A549 (cell line): ENCODE measurements at regions not wholly inside any gene's neighbourhood (a gene's known extent, or its start where the extent isn't known, plus 50 kb on each side); places are given as distances from the start of the nearest gene placed in this dataset.

Source experiments
- ATAC-seq, 2 experiments: fragments of 200-7000 bp in 1 of 2; fragments of >200 bp in 1 of 2; cut with Nextera tagmentation in 1 of 2; cut with Tn5 transposase in 1 of 2; 3 replicates each; pipeline versions ENCODE4 v1.8.0 to v1.9.1; 2018 to 2020; ENCODE audit warnings: mild to moderate bottlenecking in 1 of 2, moderate library complexity in 1 of 2
- CTCF ChIA-PET: fragments of 300-600 bp; sonication (Branson Sonifier 250); formaldehyde crosslinking; extraction: SDS; loops from one replicate; lab custom pipeline; 2021; ENCODE audit warnings: antibody characterized with exemption, inconsistent platforms; lab: Yijun Ruan, JAX
- POLR2A ChIA-PET: fragments of 350-600 bp; formaldehyde crosslinking; extraction: SDS; loops from one replicate; lab custom pipeline; 2021; ENCODE audit warnings: antibody characterized with exemption, inconsistent platforms; lab: Yijun Ruan, JAX
- DNase-seq, 2 experiments: peaks; one replicate each; pipeline versions ENCODE4 v3.0.0 to v3.0.0-alpha.2; 2011 to 2016; ENCODE audit warnings: low read depth in 1 of 2, low spot score in 1 of 2
- FAIRE-seq: peaks from 2 replicates; lab custom pipeline; 2011; peaks lifted over from hg19 to GRCh38; lab: Jason Lieb, UNC
- H3K27ac ChIP-seq, 2 experiments: fragments of >200 bp; sonication (Bioruptor Twin); formaldehyde crosslinking; 3 replicates each; pipeline ENCODE4 v1.5.1; 2016 to 2017
- H3K4me1 ChIP-seq: fragments of >200 bp; sonication (Bioruptor Twin); formaldehyde crosslinking; 3 replicates; pipeline ENCODE4 v1.6.1; 2016
- H3K4me2 ChIP-seq: fragments of >200 bp; sonication (Bioruptor Twin); formaldehyde crosslinking; 3 replicates; pipeline ENCODE4 v1.6.1; 2016
- H3K4me3 ChIP-seq: fragments of >200 bp; sonication (Bioruptor Twin); formaldehyde crosslinking; 3 replicates; pipeline ENCODE4 v1.5.1; 2016
- H3K9me3 ChIP-seq: fragments of >200 bp; sonication (Bioruptor Twin); formaldehyde crosslinking; 3 replicates; pipeline ENCODE4 v1.6.1; 2016
- CBX2 ChIP-seq: fragments of 200-600 bp; sonication (generic); IDR thresholded peaks from 2 replicates; pipeline ENCODE4 v1.6.1; 2016; ENCODE audit warnings: low read depth, mild to moderate bottlenecking, borderline replicate concordance
- CBX8 ChIP-seq: fragments of 200-600 bp; sonication (generic); IDR thresholded peaks from 2 replicates; pipeline ENCODE4 v1.6.1; 2016
- EHF ChIP-seq: fragments of 250-450 bp; sonication (Bioruptor Pico); IDR thresholded peaks from 2 replicates; pipeline ENCODE4 v1.5.0; 2020; ENCODE audit warnings: mild to moderate bottlenecking
- ESRRA ChIP-seq: fragments of 150-350 bp; IDR thresholded peaks from 2 replicates; pipeline ENCODE4 v1.6.1; 2014; ENCODE audit warnings: mild to moderate bottlenecking, low read length, borderline replicate concordance
- HDAC2 ChIP-seq: fragments of 200-600 bp; sonication (generic); IDR thresholded peaks from 2 replicates; pipeline ENCODE4 v1.6.1; 2016
- HOXB13 ChIP-seq: fragments of 250-450 bp; sonication (Bioruptor Pico); IDR thresholded peaks from 2 replicates; pipeline ENCODE4 v1.5.0; 2020; ENCODE audit warnings: low read depth, mild to moderate bottlenecking, moderate library complexity
- JUN ChIP-seq, 2 experiments: fragments of >200 bp; sonication (Bioruptor Twin); formaldehyde crosslinking; IDR thresholded peaks; 2 replicates in 1 of 2; 3 replicates in 1 of 2; pipeline ENCODE4 v1.6.1; 2016 to 2017
- JUNB ChIP-seq: fragments of >200 bp; sonication (Bioruptor Twin); formaldehyde crosslinking; IDR thresholded peaks from 2 replicates; pipeline ENCODE4 v1.6.1; 2016
- KDM1A ChIP-seq: fragments of 200-600 bp; sonication (generic); IDR thresholded peaks from 2 replicates; pipeline ENCODE4 v1.6.1; 2016; ENCODE audit warnings: low read depth, mild to moderate bottlenecking
- KDM5A ChIP-seq: fragments of 200-600 bp; sonication (generic); IDR thresholded peaks from 2 replicates; pipeline ENCODE4 v1.6.1; 2016; ENCODE audit warnings: antibody characterized with exemption, mild to moderate bottlenecking
- MYC ChIP-seq: IDR thresholded peaks from 2 replicates; pipeline ENCODE4 v1.6.1; 2012; ENCODE audit warnings: mild to moderate bottlenecking, inconsistent platforms, low read length, improper control_type of control experiment, borderline replicate concordance
- POLR2AphosphoS2 ChIP-seq: conservative IDR thresholded peaks from 2 replicates; pipeline ENCODE4 v1.6.1; 2012; ENCODE audit warnings: low read length, improper control_type of control experiment, inconsistent platforms
- RCOR1 ChIP-seq: fragments of 150-350 bp; IDR thresholded peaks from 2 replicates; pipeline ENCODE4 v1.6.1; 2014; ENCODE audit warnings: antibody characterized with exemption, low read length, low read depth
- RFX5 ChIP-seq: fragments of 450-650 bp; IDR thresholded peaks from 2 replicates; pipeline ENCODE4 v1.7.1; 2014; ENCODE audit warnings: antibody characterized with exemption, mild to moderate bottlenecking, moderate library complexity
- SREBF2 ChIP-seq: fragments of 450-650 bp; IDR thresholded peaks from 2 replicates; pipeline ENCODE4 v1.6.1; 2014; ENCODE audit warnings: mild to moderate bottlenecking, moderate library complexity
- ZFP36 ChIP-seq: fragments of 450-650 bp; IDR thresholded peaks from 2 replicates; pipeline ENCODE4 v1.6.1; 2014; ENCODE audit warnings: borderline replicate concordance; ENCODE audit not compliant: partially characterized antibody
- WGBS: methylation state at CpG from one replicate; pipeline ENCODE4 v1.1.6; 2017; ENCODE audit errors: missing lambda C conversion rate; 5-methylcytosine and 5-hydroxymethylcytosine counted together
- TF ChIP-seq, protein P1 (sequence below): IDR thresholded peaks from 2 replicates; pipeline ENCODE4 v1.6.1; 2012
- TF ChIP-seq, protein P2 (sequence below): fragments of 150-350 bp; IDR thresholded peaks from 2 replicates; pipeline ENCODE4 v1.6.1; 2014; ENCODE audit warnings: low read depth, mild to moderate bottlenecking, low read length
- TF ChIP-seq, protein P3 (sequence below): IDR thresholded peaks from 2 replicates; pipeline ENCODE4 v1.6.1; 2012; ENCODE audit warnings: low read depth, borderline replicate concordance
- TF ChIP-seq, protein P4 (sequence below): fragments of >200 bp; sonication (Bioruptor Twin); formaldehyde crosslinking; IDR thresholded peaks from 3 replicates; pipeline ENCODE4 v1.5.1; 2016

DNA sequence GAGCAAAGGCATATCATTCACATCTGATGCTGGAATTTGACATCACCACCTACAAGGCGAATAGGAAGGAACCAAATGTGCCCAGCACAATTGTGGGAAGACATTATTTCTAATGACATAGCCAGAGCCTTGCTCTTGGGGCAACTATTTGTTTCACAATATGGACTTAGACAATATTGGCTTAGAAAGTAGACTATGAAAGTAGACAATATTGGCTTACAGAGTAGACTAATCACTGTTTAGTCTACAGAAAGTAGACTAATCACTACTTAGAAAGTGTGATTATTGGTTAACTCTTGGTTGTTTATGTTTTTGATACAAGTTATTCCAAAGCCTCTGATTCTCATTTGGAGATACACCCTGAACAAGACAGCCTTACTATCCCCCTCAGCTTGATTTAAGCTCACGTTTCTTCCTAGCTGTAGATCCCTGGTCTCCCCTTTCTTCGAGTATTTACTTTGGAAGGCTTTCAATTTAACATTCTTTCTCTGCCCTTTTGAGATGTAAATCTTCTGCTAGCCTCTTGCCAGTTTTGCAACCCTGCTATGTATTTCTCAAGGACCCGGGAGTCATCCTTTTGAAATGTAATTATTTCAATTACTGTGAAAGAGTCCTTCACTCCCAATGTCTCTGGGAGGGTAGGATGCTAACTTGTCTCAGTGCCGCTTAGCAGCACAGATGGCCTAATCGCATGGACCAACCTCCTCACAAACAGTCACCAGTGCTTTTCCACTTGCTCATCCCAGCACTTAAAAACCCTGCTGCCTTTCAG lies 843.2 kb downstream of the GALC start (continued):
- TF ChIP-seq CBX8 (no peak), POLR2AphosphoS2 (no peak)
- TF ChIP-seq, protein P1, sequence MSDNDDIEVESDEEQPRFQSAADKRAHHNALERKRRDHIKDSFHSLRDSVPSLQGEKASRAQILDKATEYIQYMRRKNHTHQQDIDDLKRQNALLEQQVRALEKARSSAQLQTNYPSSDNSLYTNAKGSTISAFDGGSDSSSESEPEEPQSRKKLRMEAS: no peak

DNA sequence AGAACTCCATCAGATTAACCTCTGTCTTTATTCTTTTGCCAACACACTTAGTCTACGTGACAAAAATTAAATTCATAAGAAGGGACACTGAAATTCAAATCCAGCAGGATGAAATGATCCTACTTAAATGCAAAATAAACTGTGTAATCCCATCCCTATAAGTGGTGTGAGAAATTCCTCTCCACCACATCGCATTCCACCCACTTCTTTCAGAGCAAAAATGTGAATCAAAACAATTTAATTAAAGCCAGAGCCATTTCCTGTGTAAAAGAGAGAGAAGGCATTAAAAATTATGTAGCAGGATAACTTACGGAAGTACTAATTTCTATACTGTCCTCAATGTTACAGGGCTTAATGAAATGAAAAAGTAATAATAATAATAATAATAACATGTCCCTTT lies 844.3 kb downstream of the GALC start:
- no peaks in the 10 kb centered on the region for H3K9me3 ChIP-seq
- ChIA-PET CTCF (no interaction called here), POLR2A (no interaction called here)
- no peak overlapping the region for H3K4me3 ChIP-seq
- TF ChIP-seq, protein P2, sequence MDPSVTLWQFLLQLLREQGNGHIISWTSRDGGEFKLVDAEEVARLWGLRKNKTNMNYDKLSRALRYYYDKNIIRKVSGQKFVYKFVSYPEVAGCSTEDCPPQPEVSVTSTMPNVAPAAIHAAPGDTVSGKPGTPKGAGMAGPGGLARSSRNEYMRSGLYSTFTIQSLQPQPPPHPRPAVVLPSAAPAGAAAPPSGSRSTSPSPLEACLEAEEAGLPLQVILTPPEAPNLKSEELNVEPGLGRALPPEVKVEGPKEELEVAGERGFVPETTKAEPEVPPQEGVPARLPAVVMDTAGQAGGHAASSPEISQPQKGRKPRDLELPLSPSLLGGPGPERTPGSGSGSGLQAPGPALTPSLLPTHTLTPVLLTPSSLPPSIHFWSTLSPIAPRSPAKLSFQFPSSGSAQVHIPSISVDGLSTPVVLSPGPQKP: no peak
- no peak for TF ChIP-seq EHF (CRISPR knock-in tag)
- no peak for TF ChIP-seq KDM1A
- no peak for TF ChIP-seq RFX5
- TF ChIP-seq, protein P3, sequence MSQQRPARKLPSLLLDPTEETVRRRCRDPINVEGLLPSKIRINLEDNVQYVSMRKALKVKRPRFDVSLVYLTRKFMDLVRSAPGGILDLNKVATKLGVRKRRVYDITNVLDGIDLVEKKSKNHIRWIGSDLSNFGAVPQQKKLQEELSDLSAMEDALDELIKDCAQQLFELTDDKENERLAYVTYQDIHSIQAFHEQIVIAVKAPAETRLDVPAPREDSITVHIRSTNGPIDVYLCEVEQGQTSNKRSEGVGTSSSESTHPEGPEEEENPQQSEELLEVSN: no peak
- TF ChIP-seq, protein P4, sequence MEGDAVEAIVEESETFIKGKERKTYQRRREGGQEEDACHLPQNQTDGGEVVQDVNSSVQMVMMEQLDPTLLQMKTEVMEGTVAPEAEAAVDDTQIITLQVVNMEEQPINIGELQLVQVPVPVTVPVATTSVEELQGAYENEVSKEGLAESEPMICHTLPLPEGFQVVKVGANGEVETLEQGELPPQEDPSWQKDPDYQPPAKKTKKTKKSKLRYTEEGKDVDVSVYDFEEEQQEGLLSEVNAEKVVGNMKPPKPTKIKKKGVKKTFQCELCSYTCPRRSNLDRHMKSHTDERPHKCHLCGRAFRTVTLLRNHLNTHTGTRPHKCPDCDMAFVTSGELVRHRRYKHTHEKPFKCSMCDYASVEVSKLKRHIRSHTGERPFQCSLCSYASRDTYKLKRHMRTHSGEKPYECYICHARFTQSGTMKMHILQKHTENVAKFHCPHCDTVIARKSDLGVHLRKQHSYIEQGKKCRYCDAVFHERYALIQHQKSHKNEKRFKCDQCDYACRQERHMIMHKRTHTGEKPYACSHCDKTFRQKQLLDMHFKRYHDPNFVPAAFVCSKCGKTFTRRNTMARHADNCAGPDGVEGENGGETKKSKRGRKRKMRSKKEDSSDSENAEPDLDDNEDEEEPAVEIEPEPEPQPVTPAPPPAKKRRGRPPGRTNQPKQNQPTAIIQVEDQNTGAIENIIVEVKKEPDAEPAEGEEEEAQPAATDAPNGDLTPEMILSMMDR: no peak
- TF ChIP-seq ZFP36: no peak
- TF ChIP-seq HOXB13 (CRISPR knock-in tag): no peak
- TF ChIP-seq HDAC2: no peak
- no peak for TF ChIP-seq RCOR1
- no peak for TF ChIP-seq KDM5A
- no peak for TF ChIP-seq MYC
- no peak overlapping the region for H3K4me2 ChIP-seq
- ATAC-seq: no peak
- no peaks in the 10 kb centered on the region for H3K4me1 ChIP-seq
- DNase-seq: no peak
- no peak for FAIRE-seq
- no peak overlapping the region for H3K27ac ChIP-seq
- WGBS: 9% methylated on average over 3 of the region's 3 CpGs

DNA sequence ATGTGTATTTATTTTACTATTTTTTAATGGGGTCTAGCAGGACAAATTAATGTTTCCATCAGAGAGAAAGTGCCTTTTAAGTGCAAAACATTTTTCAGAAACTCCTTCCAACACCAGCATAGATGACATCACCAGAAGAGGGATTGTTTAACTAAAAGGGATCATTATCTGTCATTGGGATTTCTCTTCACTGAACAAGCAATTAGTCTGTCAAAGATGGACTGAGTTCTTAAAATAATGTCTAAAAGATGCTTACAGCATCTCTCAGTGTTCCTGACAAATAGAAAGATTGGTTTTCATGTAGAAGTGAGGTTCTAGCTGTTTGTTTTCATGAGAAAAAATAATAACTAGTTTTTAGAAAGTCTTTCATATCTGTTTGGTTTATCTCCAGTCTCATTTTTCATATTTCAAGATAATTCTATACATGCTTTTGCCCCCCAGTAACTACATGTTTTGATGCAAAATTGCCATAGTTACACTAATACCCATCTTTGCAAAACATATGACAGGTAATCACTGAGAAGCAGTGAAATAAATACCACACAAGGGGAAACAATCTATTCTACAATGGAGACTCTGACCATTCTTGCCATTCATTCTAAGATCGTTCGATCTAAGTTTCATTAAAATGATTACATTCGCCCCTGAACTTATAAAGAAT lies 850.3 kb downstream of the GALC start:
- FAIRE-seq (no peak), ATAC-seq (no peak)
- no peak for TF ChIP-seq POLR2AphosphoS2
- no peak for TF ChIP-seq JUN (IDR thresholded peaks at IDR 0.05)
- no peak for TF ChIP-seq JUNB
- no peak for TF ChIP-seq ESRRA
- TF ChIP-seq CBX2: no peak
- no peak for TF ChIP-seq SREBF2

More for the DNA sequence above, 850.3 kb downstream of the GALC start:
- Histone ChIP-seq H3K4me2 (no peak overlapping the region), H3K27ac (no peak overlapping the region), H3K9me3 (no peaks in the 10 kb centered on the region), H3K4me1 (no peaks in the 10 kb centered on the region), H3K4me3 (no peak overlapping the region)
- WGBS: 1% methylated on average over 3 of the region's 3 CpGs
- ChIA-PET CTCF (no interaction called here), POLR2A (no interaction called here)
- DNase-seq: no peak
